Limb (tissue), 2 donors: ENCODE measurements at regions not wholly inside any gene's neighbourhood (a gene's known extent, or its start where the extent isn't known, plus 50 kb on each side); places are given as distances from the start of the nearest gene placed in this dataset.

ENCODE experiments used
- DNase-seq, 2 donors: peaks; one replicate each; pipeline ENCODE4 v3.0.0-alpha.2; 2016; ENCODE audit errors: extremely low spot score in 2 of 2

DNA sequence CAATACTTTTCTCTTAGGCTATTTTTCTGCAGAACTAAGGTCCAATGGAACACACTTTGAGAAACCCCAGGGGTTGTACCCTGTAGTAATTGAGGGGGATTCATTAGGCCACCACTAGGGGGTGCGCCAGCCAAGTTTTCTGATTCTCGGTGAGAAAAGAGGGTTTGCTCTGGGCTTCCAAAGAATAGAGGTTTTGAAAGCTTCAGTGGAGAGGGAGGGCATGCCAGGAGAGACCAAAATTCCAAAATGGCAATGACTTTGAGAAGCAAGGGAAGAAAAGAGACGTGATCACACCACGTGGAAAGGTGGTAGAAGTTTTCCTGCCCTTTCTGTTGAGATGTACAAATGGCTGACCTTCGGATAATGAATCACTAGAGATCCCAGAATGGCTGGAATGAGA, 323.3 kb downstream of the RPS6KC1 start:
- peak; percentile 63 to 85 for DNase-seq

DNA sequence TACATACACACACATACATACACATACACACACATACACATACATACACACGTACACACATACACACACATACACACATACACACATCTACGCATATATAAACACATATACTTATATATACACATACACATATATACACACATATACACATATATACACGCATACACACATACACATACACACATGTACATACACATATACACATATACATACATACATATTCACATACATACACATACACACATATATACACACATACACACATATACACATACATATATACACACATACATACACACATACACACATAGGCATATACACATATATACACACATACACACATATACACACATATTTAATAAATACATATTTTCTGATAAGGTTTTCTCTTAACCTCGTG, 324.0 kb downstream of the RPS6KC1 start:
- DNase-seq: no peak

- no peak for DNase-seq
Observed at GRCh38 chr1:213376862-213377372, 325.9 kb downstream of the RPS6KC1 start.

DNA sequence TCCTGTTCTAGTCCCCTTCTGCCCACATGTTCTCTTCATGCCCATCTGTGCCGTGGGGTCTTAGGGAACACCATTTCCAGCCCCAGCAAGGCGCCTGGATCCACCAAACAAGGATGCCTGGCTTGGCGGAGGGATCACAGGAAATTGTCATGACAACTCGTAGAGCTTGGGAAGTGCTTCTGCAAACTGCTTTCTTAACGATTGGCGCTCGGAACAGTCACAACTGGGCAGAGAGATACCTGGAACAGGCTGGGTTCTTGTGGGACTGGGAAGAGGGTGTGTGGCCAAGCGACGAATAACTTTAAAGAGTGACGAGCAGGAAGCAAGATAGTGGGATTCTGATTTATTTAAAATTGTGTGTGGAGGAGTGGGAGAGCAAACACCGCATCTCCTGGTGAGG, 329.8 kb downstream of the RPS6KC1 start:
- no peak for DNase-seq

- peak; percentile 42 to 58 for DNase-seq
Observed at GRCh38 chr1:213381572-213382084, 330.6 kb downstream of the RPS6KC1 start.

- DNase-seq: no peak
Observed at GRCh38 chr1:213383465-213383864, 332.4 kb downstream of the RPS6KC1 start.

GRCh38 chr1:213385201-213385600, 334.2 kb downstream of the RPS6KC1 start:
- no peak for DNase-seq

DNA sequence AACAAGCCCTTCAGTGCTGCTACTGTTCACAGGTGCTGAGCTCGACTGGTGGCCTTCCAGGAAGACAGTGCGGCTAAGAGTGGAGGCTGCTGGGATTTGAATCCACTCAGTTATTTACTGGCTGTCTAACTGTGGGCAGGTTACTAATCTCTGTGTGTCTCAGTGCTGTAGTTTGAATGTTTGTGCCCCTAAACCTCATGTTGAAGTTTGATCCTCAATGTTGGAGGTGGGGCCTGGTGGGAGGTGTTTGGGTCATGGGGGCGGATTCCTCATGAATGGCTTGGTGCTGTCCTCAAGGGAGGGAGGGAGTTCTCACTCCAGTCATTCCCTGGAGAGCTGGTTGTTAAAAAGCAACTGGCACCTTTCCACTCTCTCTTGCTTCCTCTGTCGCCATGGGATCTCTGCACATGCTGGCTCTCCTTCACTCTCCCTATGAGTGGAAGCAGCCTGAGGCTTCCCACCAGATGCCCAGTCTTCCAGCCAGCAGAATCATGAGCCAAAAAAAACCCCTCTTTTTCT, 334.8 kb downstream of the RPS6KC1 start:
- no peak for DNase-seq

DNA sequence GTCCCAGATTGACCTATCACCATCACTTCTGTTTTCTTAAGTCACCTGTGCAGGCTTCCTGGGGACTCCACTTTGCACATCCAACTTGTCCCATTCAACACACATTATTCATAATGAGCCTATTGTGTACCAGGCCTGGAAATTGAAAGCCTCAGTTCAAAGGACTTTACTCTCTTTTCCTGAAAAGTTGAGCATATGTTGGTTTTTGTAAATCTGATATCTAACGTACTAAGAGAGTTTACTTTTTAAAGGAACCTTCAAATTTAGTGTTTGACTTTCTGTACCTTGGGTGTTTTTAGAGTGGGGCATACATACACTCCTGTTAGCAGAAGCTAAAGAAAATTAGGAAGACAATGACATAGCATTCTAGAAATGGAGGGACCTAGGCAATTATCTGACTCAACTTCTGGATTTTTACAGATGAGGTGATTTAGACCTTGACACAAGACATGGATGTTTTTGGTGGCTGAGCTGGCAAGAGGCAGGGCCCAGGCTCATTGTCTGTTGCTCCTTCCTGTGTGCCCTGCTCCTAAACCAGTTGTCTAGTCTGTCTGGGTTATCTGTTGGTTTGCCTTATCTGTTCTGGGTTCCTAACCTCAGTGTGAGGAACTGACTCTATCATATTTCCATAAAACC, 336.5 kb downstream of the RPS6KC1 start:
- no peak for DNase-seq

- DNase-seq: no peak
Observed at GRCh38 chr1:213388199-213388598, 337.2 kb downstream of the RPS6KC1 start.

DNA sequence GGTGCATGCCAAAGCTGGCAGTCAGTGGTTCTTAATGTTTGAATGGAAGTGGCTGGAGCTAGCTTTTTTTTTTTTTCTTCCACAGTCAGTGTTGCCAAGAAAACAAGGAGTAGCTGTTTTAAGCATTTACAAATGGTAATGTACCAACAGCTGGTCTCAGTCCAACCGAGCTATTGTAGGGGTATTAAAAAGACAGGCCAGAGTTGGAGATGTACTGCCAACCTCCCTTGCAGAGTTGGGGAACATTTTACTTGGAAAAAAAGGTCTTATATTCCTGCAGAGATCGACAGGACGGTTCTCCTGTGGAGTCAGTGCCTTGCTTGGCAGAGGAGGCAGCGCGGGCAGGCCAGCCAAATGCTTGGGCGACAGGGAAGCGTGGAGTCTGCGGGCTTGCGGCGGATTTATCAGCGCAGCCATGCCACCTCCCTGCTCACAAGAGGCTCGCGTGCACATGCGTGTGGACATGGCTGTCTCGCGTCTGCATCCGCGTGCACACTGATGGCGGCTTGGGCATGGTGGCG, 338.1 kb downstream of the RPS6KC1 start:
- peak in 1 of 2 donors; percentile 24 for DNase-seq

DNA sequence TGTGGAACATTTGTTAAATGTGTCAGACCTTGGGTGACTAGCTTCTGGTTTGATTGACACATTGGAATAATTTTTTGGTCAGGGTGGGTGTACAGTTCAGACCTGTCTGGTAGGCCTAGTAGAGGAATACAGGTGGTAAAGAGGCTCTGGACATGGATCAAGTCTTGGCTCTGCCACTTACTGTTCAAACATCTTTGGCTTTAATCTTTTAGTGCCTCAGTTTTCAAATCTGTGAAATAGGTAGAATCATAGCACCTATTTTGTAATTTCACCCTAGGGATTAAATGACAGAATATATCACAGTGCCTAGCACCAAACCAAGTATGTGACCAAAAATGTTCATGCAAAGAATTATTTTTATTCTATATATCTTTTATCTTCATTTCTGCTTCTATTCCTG, 340.4 kb downstream of the RPS6KC1 start:
- DNase-seq: no peak

DNA sequence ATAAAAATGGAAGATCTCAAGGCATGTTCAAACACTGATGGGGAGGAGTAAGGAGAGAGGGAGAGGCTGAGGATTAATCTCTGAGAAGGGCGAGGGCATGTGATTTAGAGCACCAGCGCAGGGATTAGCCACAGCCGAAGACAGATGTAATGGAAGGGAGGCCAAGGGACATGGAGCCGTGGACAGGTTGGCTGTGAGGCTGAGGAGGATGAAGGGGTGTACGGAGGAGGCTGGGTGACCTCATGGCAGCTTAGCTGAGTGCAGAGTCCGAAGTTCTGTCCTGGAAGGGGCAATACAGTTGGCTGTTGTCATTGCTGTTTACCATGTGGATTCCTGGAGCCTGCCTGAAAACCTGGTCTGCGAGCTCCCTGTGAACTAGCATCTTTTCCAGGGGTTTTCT, 342.8 kb downstream of the RPS6KC1 start:
- no peak for DNase-seq

DNA sequence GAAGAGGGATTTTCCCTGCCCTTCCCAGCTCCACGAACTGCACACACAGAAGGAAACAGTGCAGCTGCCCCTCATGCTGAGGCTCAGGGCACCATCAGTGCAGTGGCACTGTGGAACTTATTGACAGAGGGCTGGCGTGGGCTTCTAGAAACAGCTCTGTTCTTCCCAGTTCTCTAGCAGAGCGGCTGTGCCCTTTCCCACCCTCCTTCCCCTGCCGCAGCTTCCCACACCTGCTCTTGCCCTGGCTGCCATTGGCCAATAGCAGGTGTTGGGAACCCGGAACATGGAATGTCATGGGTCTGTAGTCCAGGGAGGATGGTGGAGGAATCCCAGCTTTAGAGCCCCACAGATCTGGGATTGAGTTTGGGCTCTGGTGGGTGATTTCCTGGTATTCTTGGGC, 343.8 kb downstream of the RPS6KC1 start:
- DNase-seq: no peak

- no peak for DNase-seq
Observed at GRCh38 chr1:213397638-213398037, 346.6 kb downstream of the RPS6KC1 start.

GRCh38 chr1:213399695-213400094, 348.7 kb downstream of the RPS6KC1 start:
- peak in 1 of 2 donors; percentile 35 for DNase-seq

- no peak for DNase-seq
Observed at GRCh38 chr1:213409208-213409631, 358.2 kb downstream of the RPS6KC1 start.

DNA sequence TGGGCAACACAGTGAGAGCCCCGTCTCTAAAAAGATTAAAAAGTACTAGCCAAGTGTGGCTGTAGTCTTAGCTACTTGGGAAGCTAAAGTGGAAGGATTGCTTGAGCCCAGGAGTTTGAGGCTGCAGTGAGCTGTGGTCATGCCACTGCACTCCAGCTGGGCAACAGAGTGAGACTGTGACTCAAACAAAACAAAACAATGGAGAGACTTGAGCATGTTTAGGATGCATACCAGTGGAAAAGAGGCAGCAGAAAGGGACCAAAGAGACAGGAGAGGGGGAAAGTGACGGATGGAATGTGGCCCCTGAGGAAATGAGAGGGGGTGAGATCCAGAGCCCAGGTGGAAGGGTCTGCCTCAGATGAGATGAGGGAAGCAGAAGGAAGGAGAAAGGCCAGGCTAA, 358.9 kb downstream of the RPS6KC1 start:
- DNase-seq: no peak

DNA sequence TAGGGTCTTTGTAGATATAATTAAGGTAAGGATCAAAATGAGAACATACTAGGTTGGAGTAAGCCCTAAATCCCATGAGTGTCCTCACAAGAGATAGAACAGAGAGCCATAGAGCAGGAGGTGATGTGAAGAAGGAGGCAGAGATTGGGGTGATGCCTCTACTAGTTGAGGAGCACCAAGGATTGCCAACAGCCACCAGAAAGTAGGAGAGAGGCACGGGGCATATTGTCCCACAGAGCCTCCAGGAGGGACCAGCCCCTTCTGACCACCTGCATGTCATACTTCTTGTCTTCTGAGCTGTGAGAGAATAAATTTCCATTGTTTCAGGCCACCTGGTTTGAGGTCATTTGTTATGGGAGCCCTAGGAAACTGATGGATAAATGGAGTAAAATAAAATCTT, 363.3 kb downstream of the RPS6KC1 start:
- DNase-seq: no peak

- no peak for DNase-seq
Observed at GRCh38 chr1:213414911-213415310, 363.9 kb downstream of the RPS6KC1 start.

DNA sequence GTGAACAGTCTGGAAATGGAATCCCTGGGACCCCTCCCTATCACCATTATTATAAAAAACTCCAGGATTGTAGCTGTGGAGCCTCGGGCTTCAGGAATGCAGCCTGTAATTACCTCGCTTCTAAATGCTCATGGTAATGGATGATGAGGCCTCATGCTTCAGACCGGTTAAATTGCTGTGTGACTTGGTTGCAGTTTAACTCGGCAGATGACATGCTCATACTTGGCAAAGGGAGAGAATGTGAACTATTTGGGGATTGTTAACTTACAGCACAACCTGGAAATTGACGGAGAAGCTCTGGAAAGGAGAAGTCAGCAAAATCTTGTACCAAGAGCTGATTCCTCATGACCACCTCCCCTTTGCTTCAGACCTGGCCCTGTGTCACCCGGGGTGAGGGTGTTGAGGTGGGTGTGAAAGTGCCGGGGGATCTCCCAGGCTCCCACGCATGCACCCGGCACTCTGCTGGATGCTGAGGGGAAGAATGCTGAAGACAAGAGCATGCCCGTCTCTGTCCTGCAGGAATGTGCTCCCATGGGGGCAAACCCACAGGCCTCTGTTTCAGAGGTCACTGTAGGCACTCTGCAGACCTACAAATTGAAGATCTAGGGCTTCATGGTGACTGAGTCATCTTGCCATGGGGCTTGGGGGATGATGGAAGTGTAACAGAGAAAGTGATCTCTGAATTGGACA, 364.8 kb downstream of the RPS6KC1 start:
- DNase-seq: peak in 1 of 2 donors; percentile 4

GRCh38 chr1:213416461-213417224, 365.6 kb downstream of the RPS6KC1 start:
- no peak for DNase-seq
